Kidney tubule cell (primary cell): ENCODE measurements at regions not wholly inside any gene's neighbourhood (a gene's known extent, or its start where the extent isn't known, plus 50 kb on each side); places are given as distances from the start of the nearest gene placed in this dataset.
"Not testable (repeated sequence)": the region's sequence is repeated elsewhere in the genome, so short reads cannot be mapped to it uniquely, and the experiment has no call there.

Source experiments
- DNase-seq: peaks from one replicate; pipeline ENCODE4 v3.0.0-alpha.2; 2018; ENCODE audit warnings: low spot score

GRCh38 chr10:125235093-125236069 lies 75.0 kb upstream of the CTBP2 start:
- DNase-seq, result peak; percentile 35

DNA sequence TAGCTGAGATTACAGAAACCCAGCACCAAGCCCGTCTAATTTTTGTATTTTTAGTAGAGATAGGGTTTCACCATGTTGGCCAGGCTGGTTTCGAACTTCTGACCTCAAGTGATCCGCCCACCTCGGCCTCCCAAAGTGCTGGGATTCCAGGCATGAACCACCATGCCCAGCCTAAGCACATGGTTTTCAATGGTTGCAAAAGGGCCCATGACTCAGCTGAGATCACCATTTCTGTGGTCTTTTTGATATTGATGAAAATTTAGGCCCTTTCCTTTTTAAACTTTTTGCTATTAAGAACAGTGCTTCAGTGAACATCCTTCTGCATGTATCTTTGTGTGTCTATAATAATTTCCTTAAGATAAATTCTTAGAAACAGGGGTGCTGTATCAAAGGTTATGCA lies 74.2 kb upstream of the CTBP2 start:
- DNase-seq, result not testable (repeated sequence)

- no peak for DNase-seq
These were observed 73.4 kb upstream of the CTBP2 start for GRCh38 chr10:125233726-125234125.

- peak; percentile 38 for DNase-seq
These were observed 72.5 kb upstream of the CTBP2 start for GRCh38 chr10:125232841-125233240.

DNA sequence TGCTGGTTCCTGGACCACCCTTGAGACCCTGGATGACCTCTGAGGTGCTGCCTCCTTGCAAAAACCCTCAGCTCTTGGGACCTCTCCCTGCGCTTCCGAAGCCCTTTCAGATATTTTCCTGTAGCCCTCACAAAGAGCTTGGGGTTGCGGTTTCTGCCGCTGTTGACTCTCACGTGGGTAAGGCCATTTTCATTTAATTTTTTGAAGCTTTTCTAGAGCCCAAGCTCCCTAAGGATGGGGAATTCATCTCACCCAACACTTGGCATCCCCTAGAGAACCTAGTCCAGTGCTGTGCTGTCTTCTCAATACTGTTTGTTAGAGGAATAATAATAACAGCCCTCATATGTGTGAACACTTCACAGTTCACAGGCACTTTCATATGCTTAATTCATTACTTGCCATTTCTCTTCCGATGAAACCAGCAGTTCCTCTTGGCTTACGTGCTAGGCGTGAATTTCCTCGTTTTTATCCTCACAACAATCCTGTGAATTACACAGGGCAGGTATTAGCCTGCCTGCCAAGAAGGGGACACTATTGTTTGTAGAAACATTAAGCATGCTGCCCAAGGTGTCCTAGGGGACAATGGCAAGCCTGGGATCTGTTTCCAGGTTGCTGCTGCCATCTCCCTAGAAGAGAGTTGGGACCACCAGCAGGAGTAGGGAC lies 71.6 kb upstream of the CTBP2 start:
- DNase-seq, result no peak

DNA sequence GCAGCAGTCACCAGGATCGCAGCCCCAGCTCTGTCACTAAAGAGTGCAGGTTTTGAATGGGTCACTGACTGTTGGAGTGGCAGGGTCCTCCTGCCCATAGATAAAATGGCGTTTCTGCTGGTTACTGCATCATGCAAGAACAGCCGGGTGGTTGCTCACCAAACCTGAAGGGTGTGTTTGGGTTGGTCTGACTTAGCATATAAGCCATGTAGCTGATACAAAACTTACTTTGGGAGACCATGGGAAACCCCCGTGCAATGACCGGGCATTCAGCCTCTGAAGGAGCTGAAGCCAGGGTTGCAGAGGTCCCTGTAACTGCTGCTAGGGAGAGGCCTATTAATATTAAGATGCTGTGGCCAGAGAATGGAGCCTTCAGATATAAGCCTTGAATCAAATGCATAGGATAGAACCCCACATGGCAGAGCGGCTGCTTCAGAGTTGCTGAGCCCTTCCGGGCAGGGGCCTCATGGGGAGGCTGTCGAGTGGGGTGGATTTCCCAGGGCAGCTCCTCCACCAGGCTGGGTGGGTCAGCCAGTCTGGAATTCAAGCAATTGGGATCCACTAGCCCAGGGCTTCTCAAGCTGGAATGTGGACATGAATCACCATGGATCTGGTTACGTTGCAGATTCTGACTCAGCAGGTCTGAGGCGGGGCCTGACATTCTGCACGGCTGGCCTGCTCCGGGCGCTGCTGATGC lies 70.9 kb upstream of the CTBP2 start:
- DNase-seq, result peak; percentile 90

DNA sequence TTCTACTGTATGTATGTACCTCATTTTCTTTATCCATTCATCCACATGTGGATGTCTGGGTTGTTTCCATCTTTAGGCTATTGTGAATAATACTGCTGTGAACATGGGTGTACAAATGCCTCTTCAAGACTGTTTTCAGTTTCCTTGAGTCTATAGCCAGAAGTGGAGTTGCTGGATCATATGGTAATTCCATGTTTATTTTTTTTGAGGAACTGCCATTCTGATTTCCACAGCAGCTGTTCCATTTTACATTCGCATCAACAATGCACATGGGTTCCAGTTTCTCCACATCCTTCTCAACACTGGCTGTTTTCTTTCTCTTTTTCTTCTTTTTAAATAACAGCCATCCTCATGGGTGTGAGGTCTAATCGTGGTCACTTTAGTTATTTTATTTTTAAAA lies 69.9 kb upstream of the CTBP2 start:
- DNase-seq, result no peak

GRCh38 chr10:125228245-125228940 lies 68.0 kb upstream of the CTBP2 start:
- DNase-seq, result not testable (repeated sequence)

DNA sequence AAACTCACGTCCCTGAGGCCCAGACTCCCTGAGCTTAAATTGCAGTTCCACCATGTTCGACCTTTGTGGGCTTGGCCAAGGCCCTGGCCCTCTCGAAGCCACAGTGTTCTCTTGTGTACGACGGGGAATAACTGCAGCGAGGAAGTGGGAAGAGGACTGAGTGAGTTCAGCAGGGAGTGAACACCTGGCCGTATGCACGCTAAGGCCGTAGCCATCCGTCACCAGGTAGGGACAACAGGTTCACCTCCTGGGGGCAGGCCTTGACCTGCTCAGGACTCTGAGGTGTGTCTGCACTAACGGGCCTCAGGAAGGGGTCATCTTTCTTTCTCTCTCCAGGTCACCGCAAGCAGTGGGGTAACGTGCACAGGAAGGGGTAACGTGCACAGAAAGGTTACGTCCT lies 67.2 kb upstream of the CTBP2 start:
- no peak for DNase-seq

- no peak for DNase-seq
These were observed 66.5 kb upstream of the CTBP2 start for GRCh38 chr10:125226823-125227222.

- no peak for DNase-seq
These were observed 65.6 kb upstream of the CTBP2 start for GRCh38 chr10:125226005-125226404.

DNA sequence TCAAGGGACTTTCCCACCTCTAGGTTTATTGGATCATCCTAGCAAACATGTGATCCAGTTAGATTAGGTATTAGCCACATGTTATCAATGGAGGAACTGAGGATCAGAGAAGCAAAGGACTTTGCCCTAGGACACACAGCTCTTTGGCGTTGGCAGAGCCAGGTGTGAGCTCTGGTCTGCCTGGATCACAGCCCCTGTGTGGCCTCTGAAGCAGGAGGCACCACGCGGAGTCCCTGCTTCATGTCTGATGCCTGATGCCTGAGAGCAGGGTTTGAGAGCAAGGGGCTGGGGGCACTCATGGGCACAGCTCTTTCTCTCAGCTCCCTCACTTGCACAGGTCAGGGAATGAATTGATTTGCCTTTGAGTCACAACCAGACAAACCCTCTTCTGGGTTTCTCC lies 64.7 kb upstream of the CTBP2 start:
- DNase-seq, result no peak

DNA sequence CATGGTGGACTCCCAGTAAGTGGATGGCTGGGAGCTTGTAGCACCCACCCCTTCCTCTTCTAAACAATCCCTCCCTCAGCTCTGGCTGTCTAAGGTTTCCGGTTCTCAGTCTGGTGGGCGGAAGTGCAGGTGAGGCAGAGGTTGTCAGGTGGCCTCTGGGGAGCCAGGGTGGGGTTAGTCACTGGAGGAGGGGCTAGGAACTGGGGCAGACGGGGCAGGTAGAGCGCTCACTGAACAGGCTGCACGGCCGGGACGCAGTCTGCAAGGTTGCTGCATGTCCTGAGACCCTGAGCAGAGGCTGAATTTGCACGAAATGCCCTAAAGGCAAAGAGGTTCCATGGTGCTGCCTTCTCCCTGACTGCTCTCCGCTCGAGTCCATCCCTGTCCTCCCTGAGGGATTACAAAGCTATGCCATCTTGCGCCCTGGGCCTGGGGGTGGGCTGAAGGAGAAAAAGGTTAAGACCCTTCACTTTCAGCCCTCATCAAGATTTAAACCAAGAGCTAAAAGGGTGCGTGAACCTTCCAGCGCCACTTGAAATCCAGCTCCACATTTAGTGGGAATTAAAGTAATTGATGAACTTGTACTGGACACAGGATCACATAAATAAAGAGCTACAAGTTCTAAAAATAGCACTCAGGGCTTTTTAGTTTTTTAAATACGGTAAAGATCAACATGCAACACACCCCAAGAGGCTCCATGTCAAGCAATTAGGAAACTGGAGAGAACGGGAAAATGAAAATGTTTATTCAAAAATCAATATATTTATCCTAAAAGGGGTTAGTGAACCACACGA lies 62.3 kb upstream of the CTBP2 start:
- no peak for DNase-seq

GRCh38 chr10:125221716-125222115 lies 61.4 kb upstream of the CTBP2 start:
- no peak for DNase-seq

DNA sequence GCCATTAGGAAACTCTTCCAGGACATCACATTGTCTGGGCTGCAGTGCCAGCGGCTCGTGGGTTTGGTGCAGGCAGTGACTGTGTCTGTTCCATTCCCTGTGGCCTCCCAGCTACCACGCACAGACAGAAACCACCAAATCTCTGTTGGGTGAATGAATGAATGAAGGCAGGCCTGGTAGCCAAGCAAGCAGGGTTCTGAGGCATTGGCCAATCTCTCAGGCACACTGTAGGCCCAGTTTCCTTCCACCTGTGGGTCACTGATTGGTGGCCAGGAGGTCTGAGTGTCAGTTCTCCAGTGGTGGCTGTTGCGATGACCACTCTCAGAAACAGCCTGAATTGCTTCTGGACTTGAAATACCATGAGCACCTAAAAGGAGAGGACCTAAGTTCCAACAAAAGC lies 59.4 kb upstream of the CTBP2 start:
- no peak for DNase-seq

- DNase-seq, result no peak
These were observed 58.6 kb upstream of the CTBP2 start for GRCh38 chr10:125218967-125219366.

DNA sequence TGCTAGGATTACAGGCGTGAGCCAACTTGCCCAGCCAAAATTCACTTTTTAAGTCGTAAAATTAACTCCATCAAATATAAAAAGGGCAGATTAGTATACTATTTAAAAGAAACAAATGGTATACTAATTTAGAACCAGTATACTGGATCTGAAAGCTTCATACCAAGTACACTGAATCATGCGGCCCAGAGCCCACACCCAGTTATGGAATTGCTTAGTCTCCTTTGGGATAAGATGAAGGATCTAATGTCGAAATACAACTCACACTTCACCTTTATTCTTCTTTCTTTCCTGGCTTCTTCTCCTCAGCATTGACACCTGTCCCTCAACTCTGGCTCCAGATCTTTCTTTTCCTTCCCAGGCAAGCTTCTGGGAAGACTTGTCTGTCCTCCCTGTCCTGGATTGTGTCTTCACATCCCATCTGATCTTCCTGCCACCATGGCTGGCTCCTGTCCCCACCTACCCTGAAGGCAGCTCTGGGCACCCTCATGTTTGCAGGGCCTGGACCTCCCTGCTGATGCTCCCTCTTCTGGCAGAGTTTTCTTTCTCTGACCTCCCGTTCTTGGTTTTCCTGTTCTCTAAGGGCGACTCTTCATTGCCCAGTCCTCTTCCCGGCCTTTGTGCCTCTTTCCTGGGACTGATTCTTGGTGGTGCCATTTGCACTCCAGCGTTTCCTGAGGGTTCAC lies 57.8 kb upstream of the CTBP2 start:
- no peak for DNase-seq

DNA sequence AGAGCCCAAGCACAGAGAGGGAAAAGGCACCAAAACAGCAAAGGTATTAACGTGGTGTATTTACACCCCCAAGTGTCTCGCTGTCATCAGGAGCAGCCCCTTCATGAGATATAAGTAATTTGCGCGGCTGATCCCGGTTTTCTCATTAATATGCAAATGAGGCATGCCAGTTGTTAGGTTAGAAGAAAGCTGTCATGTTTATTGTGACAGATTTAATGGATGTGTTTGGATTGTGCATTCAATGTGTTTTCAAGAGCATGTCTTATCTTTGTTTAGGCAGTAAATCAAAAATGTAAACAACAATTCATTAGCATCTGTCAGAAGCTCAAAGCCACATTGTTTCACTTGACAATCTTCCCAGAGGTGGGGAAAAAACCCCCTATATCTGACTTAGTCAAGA lies 56.5 kb upstream of the CTBP2 start:
- DNase-seq, result no peak

GRCh38 chr10:125216309-125216708 lies 55.9 kb upstream of the CTBP2 start:
- DNase-seq, result no peak

GRCh38 chr10:125214283-125214570 lies 53.9 kb upstream of the CTBP2 start:
- no peak for DNase-seq
